ENCODE measurements at regions not wholly inside any gene's neighbourhood (a gene's known extent, or its start where the extent isn't known, plus 50 kb on each side); places are given as distances from the start of the nearest gene placed in this dataset.
A peak's percentile ranks its signal among the peaks of the same experiment; 100 is the strongest.

DNA sequence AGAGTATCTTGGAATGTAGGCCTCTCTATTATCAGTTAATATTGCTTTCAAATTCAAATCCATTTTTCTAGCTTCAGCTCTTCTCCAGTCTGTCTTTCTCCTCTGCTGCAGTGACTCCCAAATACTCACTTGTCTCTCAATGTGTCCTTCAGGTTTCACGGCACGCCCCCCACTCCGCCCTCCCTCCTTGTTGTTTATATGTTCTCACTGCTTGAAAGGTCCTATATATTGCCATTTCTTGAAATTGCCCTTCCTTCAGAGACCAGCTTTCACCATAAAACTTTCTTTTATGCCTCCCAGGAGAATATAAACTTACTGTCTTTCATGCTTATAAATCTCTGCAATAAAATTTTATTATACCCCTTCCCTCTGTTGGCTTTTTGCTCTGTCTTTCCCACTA is 668.2 kb downstream of the CCSER2 start:
- H3K27ac ChIP-seq, result no peak overlapping the region
- WGBS, 10 experiments, result 20 to 100% (median 73%) methylated on average over 1 to 3 of the region's 3 CpGs; no CpG with 5 or more reads in 2 of the 10 experiments
- H3K4me1 ChIP-seq (replicated peaks in 1 of 2), result peaks cover 14 to 18% of the 10 kb centered on the region in 2 donors
- H3K4me3 ChIP-seq, result no peak overlapping the region
- in situ Hi-C loops (cut with MboI; ENCODE audit: low pct_unique_long_range_greater_than_20kb in 2 of 9, low sequenced_read_pairs in 9 of 9, unreplicated experiment in 9 of 9), result no loop called here
- no peak for ATAC-seq (replicated peaks in 6 of 8)

DNA sequence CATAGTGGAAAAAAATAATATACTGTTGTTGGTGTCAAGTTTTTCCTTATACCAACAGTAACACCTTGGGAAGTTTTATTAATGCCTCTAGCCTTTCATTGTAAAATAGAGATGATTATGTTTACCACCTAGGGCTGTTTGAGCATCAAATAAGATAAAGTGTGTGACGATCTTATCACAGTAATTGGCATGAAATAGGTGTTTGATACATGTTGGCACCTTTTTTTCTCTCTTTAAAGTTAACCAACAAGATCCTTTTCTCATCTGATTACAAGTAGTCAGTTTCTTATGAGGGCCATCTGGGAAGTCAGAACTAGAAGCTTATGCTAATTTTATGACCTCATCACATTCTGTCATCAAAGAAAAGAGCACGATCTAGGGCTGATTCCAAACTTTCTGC is 669.5 kb downstream of the CCSER2 start:
- 0 to 100% (median 50%) methylated on average over 1 to 2 of the region's 2 CpGs; no CpG with 5 or more reads in 1 of the 10 experiments for WGBS, 10 experiments
- no peak overlapping the region for H3K27ac ChIP-seq
- no peak for ATAC-seq (replicated peaks in 6 of 8)
- H3K4me1 ChIP-seq (replicated peaks in 1 of 2), result peaks cover 18 to 19% of the 10 kb centered on the region in 2 donors
- H3K4me3 ChIP-seq, result no peak overlapping the region
- in situ Hi-C loops (cut with MboI; ENCODE audit: low pct_unique_long_range_greater_than_20kb in 2 of 9, low sequenced_read_pairs in 9 of 9, unreplicated experiment in 9 of 9), result no loop called here

- H3K4me3 ChIP-seq, result no peak overlapping the region
- peak in 4 of 8 experiments; percentile 22 to 83 (median 56) for ATAC-seq (replicated peaks in 6 of 8)
- H3K27ac ChIP-seq, result no peak overlapping the region
- peaks cover 15 to 16% of the 10 kb centered on the region in 2 donors for H3K4me1 ChIP-seq (replicated peaks in 1 of 2)
- 0 to 86% (median 45%) methylated on average over 1 to 4 of the region's 4 CpGs; no CpG with 5 or more reads in 1 of the 10 experiments for WGBS, 10 experiments
- in situ Hi-C loops (cut with MboI; ENCODE audit: low pct_unique_long_range_greater_than_20kb in 2 of 9, low sequenced_read_pairs in 9 of 9, unreplicated experiment in 9 of 9), result no loop called here
These were observed 671.5 kb downstream of the CCSER2 start for GRCh38 chr10:84999929-85000328.

DNA sequence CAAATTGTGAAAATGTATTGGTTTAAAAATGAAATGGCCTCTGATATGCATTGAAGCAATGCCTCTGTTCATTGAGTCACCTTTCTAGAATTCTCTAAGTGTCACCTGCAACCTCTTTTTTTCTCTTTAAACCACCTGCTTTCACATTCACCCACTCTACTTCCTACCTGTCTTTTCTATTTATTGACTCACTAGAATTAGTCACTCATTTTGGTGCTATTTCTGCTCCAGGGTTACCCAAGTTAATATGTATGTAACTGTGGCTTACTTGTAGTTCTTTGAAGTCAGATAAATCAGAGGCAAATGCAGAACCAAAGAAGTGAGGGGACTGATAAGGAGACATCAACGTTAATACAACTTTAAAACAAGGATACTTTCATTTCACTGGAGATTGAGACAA is 674.7 kb downstream of the CCSER2 start:
- ATAC-seq (replicated peaks in 6 of 8), result no peak
- in situ Hi-C loops (cut with MboI; ENCODE audit: low pct_unique_long_range_greater_than_20kb in 2 of 9, low sequenced_read_pairs in 9 of 9, unreplicated experiment in 9 of 9), result no loop called here
- no peak overlapping the region for H3K27ac ChIP-seq
- peaks cover 15 to 17% of the 10 kb centered on the region in 2 donors for H3K4me1 ChIP-seq (replicated peaks in 1 of 2)
- WGBS, 10 experiments, result 0 to 100% (median 30%) methylated on average over 1 of the region's 1 CpG; no CpG with 5 or more reads in 2 of the 10 experiments
- H3K4me3 ChIP-seq, result no peak overlapping the region

DNA sequence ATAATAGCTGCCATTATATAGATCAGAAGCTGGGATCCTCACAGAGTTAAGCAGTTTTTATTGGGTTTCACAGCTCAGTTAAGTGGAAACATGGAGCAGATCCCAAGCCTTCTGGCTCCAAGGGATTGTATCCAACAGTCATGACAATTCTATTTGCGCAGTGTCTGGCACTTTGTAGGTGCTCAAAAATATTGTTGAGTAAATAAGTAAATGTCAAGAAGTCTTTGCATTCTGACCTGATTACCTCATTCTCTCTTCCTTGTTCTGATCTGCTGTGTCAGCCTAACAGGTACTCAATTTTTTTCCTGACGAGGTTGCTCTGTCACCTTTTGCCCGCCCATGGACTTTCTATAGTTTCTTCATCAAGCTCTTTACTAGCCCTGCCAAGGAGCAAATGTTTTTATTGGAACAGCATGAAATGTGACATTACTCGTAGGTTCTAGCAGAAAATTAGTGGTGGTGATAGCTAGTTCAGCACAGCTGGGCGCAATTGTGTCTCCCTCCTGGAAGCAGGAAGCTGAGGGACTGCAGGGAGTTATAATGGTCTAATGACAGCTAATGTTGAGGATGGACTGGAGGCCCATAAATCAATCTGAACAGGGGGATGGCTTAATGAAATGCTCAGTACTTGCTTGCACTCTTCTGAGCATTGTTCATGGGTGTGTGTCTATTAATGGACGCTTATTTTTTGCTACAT is 680.2 kb downstream of the CCSER2 start:
- no peak overlapping the region for H3K4me3 ChIP-seq
- WGBS, 10 experiments, result 0 to 86% (median 66%) methylated on average over 1 to 6 of the region's 6 CpGs
- in situ Hi-C loops (cut with MboI; ENCODE audit: low pct_unique_long_range_greater_than_20kb in 2 of 9, low sequenced_read_pairs in 9 of 9, unreplicated experiment in 9 of 9), result no loop called here
- peak in 5 of 8 experiments; percentile 47 to 97 (median 82) for ATAC-seq (replicated peaks in 6 of 8)
- no peak overlapping the region for H3K27ac ChIP-seq
- peaks cover 12 to 22% of the 10 kb centered on the region in 2 donors for H3K4me1 ChIP-seq (replicated peaks in 1 of 2)

- 0 to 94% (median 48%) methylated on average over 2 of the region's 2 CpGs; no CpG with 5 or more reads in 2 of the 10 experiments for WGBS, 10 experiments
- no peak for ATAC-seq (replicated peaks in 6 of 8)
- Histone ChIP-seq H3K27ac (no peak overlapping the region), H3K4me3 (no peak overlapping the region), H3K4me1 (replicated peaks in 1 of 2) (peaks cover 12 to 22% of the 10 kb centered on the region in 2 donors)
- in situ Hi-C loops (cut with MboI; ENCODE audit: low pct_unique_long_range_greater_than_20kb in 2 of 9, low sequenced_read_pairs in 9 of 9, unreplicated experiment in 9 of 9), result no loop called here
These were observed 683.9 kb downstream of the CCSER2 start for GRCh38 chr10:85012305-85012704.

DNA sequence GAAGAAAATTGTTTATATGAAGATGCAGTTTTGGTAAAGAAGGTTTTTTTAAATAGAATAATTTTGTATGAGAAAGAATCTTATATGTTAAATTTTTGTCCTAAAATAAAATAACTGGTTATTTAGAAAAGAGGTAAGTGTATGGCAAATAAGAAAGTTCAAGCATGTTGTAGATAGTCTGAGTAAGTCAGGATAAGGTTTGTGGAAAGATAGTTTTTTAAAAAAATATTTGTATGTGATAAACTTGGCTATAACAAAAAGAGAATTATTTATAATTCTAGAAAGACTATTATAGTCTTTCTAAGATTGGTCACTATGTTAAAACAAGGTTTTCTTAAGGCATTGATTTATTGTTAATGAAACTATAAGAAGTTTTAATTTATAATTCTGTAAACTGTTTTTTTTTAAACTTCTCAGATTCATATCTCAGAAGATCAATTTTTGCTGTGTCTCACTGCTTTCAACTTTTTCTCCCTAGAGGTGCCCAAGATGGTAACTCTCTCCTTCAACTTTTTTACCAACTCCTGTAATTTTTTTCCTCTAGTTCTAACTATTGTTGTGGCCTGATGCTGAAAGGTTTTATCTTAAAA is 698.6 kb downstream of the CCSER2 start:
- Histone ChIP-seq H3K27ac (no peak overlapping the region), H3K4me1 (replicated peaks in 1 of 2) (no peaks in the 10 kb centered on the region), H3K4me3 (no peak overlapping the region)
- ATAC-seq (replicated peaks in 6 of 8), result no peak
- in situ Hi-C loops (cut with MboI; ENCODE audit: low pct_unique_long_range_greater_than_20kb in 2 of 9, low sequenced_read_pairs in 9 of 9, unreplicated experiment in 9 of 9), result no loop called here

DNA sequence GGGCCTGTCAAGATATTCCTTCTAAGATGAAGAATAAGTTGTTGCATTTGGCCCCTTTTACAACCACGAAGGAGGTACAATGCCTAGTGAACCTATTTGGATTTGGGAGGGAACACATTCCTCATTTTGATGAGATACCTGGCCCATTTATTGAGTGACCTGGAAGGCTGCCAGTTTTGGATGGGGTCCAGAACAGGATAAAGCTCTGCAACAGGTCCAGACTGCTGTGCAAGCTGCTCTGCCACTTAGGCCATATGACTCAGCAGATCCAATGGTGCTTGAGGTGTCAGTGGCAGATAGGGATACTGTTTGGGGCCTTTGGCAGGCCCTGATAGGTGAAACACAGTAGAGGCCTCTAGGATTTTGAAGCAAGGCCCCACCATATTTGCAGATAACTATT is 704.6 kb downstream of the CCSER2 start:
- in situ Hi-C loops (cut with MboI; ENCODE audit: low pct_unique_long_range_greater_than_20kb in 2 of 9, low sequenced_read_pairs in 9 of 9, unreplicated experiment in 9 of 9), result no loop called here
- ATAC-seq (replicated peaks in 6 of 8), result no peak
- H3K4me3 ChIP-seq, result no peak overlapping the region
- no peaks in the 10 kb centered on the region for H3K4me1 ChIP-seq (replicated peaks in 1 of 2)
- 0 to 80% (median 36%) methylated on average over 1 of the region's 1 CpG; no CpG with 5 or more reads in 6 of the 10 experiments for WGBS, 10 experiments
- no peak overlapping the region for H3K27ac ChIP-seq

DNA sequence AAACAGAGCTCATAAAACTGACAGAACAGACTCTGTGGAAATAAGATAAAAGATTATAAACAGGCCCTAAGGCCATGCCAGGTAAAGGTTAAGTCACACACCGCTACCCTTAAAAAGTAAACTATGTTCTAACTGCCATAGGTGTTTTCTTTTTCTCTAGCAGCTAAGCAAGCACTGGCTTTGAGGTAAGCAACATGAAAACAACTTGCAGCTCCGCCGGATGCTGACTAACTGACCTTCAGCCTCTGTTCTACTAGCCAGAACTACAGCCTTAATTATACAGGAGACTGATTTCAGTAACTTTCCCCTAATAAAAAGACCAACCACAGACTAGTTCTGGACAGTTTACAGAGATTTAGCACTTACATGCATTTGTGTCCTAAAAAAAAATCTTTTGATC is 708.3 kb downstream of the CCSER2 start:
- in situ Hi-C loops (cut with MboI; ENCODE audit: low pct_unique_long_range_greater_than_20kb in 2 of 9, low sequenced_read_pairs in 9 of 9, unreplicated experiment in 9 of 9), result no loop called here
- WGBS, 10 experiments, result 0 to 100% (median 10%) methylated on average over 1 to 3 of the region's 3 CpGs; no CpG with 5 or more reads in 3 of the 10 experiments
- Histone ChIP-seq H3K27ac (no peak overlapping the region), H3K4me3 (no peak overlapping the region), H3K4me1 (replicated peaks in 1 of 2) (no peaks in the 10 kb centered on the region)
- no peak for ATAC-seq (replicated peaks in 6 of 8)

DNA sequence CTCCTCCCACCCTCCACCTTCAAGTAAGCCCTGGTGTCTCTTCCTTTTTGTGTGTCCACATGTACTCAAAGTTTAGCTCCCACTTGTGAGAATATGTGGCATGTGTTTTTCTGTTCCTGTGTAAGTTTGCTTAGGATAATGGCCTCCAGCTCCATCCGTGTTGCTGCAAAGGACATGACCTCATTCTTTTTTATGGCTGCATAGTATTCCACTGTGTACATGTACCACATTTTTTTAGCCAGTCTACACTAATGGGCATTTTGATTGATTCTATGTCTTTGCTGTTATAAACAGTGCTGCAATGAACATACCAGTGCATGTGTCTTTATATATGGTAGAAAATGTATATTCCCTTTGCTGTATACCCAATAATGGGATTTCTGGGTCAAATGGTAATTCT is 710.9 kb downstream of the CCSER2 start:
- Histone ChIP-seq H3K4me3 (no peak overlapping the region), H3K27ac (no peak overlapping the region), H3K4me1 (replicated peaks in 1 of 2) (no peaks in the 10 kb centered on the region)
- in situ Hi-C loops (cut with MboI; ENCODE audit: low pct_unique_long_range_greater_than_20kb in 2 of 9, low sequenced_read_pairs in 9 of 9, unreplicated experiment in 9 of 9), result no loop called here
- ATAC-seq (replicated peaks in 6 of 8), result no peak
- 0 to 90% (median 67%) methylated on average over 1 of the region's 1 CpG; no CpG with 5 or more reads in 3 of the 10 experiments for WGBS, 10 experiments

GRCh38 chr10:85043207-85043606 is 714.8 kb downstream of the CCSER2 start:
- Histone ChIP-seq H3K4me1 (replicated peaks in 1 of 2) (no peaks in the 10 kb centered on the region), H3K27ac (no peak overlapping the region), H3K4me3 (no peak overlapping the region)
- 0 to 100% (median 48%) methylated on average over 1 to 5 of the region's 5 CpGs for WGBS, 10 experiments
- in situ Hi-C loops (cut with MboI; ENCODE audit: low pct_unique_long_range_greater_than_20kb in 2 of 9, low sequenced_read_pairs in 9 of 9, unreplicated experiment in 9 of 9), result no loop called here
- no peak for ATAC-seq (replicated peaks in 6 of 8)

GRCh38 chr10:85045046-85045445 is 716.7 kb downstream of the CCSER2 start:
- no peak for ATAC-seq (replicated peaks in 6 of 8)
- Histone ChIP-seq H3K4me1 (replicated peaks in 1 of 2) (no peaks in the 10 kb centered on the region), H3K27ac (no peak overlapping the region), H3K4me3 (no peak overlapping the region)
- in situ Hi-C loops (cut with MboI; ENCODE audit: low pct_unique_long_range_greater_than_20kb in 2 of 9, low sequenced_read_pairs in 9 of 9, unreplicated experiment in 9 of 9), result no loop called here
- 0 to 100% (median 72%) methylated on average over 1 to 2 of the region's 2 CpGs; no CpG with 5 or more reads in 3 of the 10 experiments for WGBS, 10 experiments

DNA sequence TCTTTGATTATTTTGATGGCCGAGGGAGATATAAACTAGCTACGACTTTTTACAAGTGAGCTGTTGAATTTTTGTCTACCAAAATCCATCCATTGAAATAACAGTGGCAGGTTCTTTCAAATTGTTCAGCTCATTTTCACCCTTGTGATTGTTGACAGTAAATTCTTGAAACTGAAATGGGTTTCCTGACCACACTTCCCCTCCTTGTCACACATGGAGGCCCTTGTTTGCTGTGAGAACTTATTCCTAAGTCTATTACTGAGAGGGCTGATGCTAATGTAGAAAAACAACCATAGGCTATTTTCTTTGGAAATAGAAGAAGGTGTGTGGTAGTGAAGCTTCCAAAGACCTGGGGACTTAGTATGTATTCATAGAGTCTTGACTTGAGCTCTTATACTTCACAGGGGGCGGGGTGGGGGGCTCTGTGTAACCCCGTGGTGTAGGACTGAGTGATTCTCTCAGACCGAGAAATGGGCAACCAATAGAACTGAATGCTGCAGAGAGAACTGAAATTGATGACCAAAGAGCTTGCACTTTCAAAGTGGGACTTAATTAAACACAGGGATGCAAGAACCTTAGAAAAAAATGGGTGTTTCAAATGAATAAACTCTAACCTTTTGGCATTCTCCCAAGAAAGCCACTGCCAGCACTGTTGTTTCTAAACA is 718.9 kb downstream of the CCSER2 start:
- Histone ChIP-seq H3K27ac (no peak overlapping the region), H3K4me3 (no peak overlapping the region), H3K4me1 (replicated peaks in 1 of 2) (no peaks in the 10 kb centered on the region)
- no peak for ATAC-seq (replicated peaks in 6 of 8)
- 4 to 96% (median 40%) methylated on average over 1 to 5 of the region's 5 CpGs; no CpG with 5 or more reads in 1 of the 10 experiments for WGBS, 10 experiments
- in situ Hi-C loops (cut with MboI; ENCODE audit: low pct_unique_long_range_greater_than_20kb in 2 of 9, low sequenced_read_pairs in 9 of 9, unreplicated experiment in 9 of 9), result no loop called here
